Endothelial cell of umbilical vein (primary cell): ENCODE measurements at regions not wholly inside any gene's neighbourhood (a gene's known extent, or its start where the extent isn't known, plus 50 kb on each side); places are given as distances from the start of the nearest gene placed in this dataset.

ENCODE experiments used
- BruUV-seq: library from RNA; stranded (reverse); fragments of 400-500 nt; replicated peaks from 2 replicates; lab custom pipeline; 2021; lab: Mats Ljungman, UMichigan
- CTCF ChIA-PET: fragments of 300-600, 350-600 bp; sonication (Branson Sonifier 250); formaldehyde crosslinking; loops from one replicate; lab custom pipeline; 2021; ENCODE audit warnings: antibody characterized with exemption, inconsistent platforms; lab: Charles Lee
- POLR2A ChIA-PET: fragments of 300-600, 350-600 bp; sonication (Branson Sonifier 250); formaldehyde crosslinking; loops from one replicate; lab custom pipeline; 2021; ENCODE audit warnings: antibody characterized with exemption, inconsistent platforms; lab: Charles Lee
- DNase-seq: peaks from one replicate; pipeline ENCODE4 v3.0.0-alpha.2; 2011; ENCODE audit warnings: low read depth, low spot score
- FAIRE-seq: peaks from 2 replicates; lab custom pipeline; 2011; peaks lifted over from hg19 to GRCh38; lab: Jason Lieb, UNC
- H2AFZ ChIP-seq: 2 replicates; pipeline ENCODE4 v1.6.0; 2012; ENCODE audit warnings: low read depth, low read length, control low read depth, inconsistent platforms
- H3K27ac ChIP-seq: 2 replicates; pipeline ENCODE4 v1.5.1; 2011; ENCODE audit warnings: low read depth, mild to moderate bottlenecking, control low read depth, low read length, moderate library complexity; ENCODE audit not compliant: insufficient read depth
- H3K27me3 ChIP-seq, 2 experiments: 2 replicates each; pipeline versions ENCODE4 v1.6.0 to v1.6.1; 2011; ENCODE audit warnings: low read length in 2 of 2, mixed read lengths in 1 of 2; ENCODE audit not compliant: control insufficient read depth in 2 of 2, insufficient read depth in 2 of 2
- H3K36me3 ChIP-seq, 2 experiments: 2 replicates in 1 of 2; 3 replicates in 1 of 2; pipeline ENCODE4 v1.5.1; 2011; ENCODE audit warnings: low read length in 2 of 2, mild to moderate bottlenecking in 1 of 2, moderate library complexity in 1 of 2; ENCODE audit not compliant: control insufficient read depth in 2 of 2, insufficient read depth in 2 of 2; ENCODE audit errors: extremely low read depth in 1 of 2
- H3K4me1 ChIP-seq: 3 replicates; pipeline ENCODE4 v1.5.1; 2011; ENCODE audit warnings: mild to moderate bottlenecking, low read length; ENCODE audit not compliant: control insufficient read depth, insufficient read depth; ENCODE audit errors: extremely low read depth
- H3K4me2 ChIP-seq: 2 replicates; pipeline ENCODE4 v1.6.1; 2011; ENCODE audit warnings: low read length, control low read depth, mixed read lengths; ENCODE audit not compliant: insufficient read depth
- H3K4me3 ChIP-seq, 3 experiments: fragments of 200-600 bp in 1 of 3; sonication (generic), shearing (Covaris generic) in 1 of 3; replicated peaks in 1 of 3; 2 replicates each; pipeline ENCODE4 v1.5.1; 2011 to 2016; ENCODE audit warnings: control low read depth in 3 of 3, low read length in 3 of 3, mild to moderate bottlenecking in 2 of 3, inconsistent platforms in 1 of 3, low read depth in 1 of 3, moderate library complexity in 1 of 3; ENCODE audit not compliant: insufficient read depth in 1 of 3
- H3K79me2 ChIP-seq: 2 replicates; pipeline ENCODE4 v1.6.0; 2012; ENCODE audit warnings: low read length, inconsistent platforms; ENCODE audit not compliant: control insufficient read depth, insufficient read depth
- H3K9ac ChIP-seq: replicated peaks from 2 replicates; pipeline ENCODE3; 2011; ENCODE audit warnings: low read length, control low read depth; ENCODE audit not compliant: insufficient read depth; ENCODE audit errors: extremely low read depth
- H3K9me1 ChIP-seq: replicated peaks from 3 replicates; pipeline ENCODE4 v1.6.0; 2011; ENCODE audit warnings: mild to moderate bottlenecking, low read length; ENCODE audit not compliant: control insufficient read depth, insufficient read depth; ENCODE audit errors: extremely low read depth
- H3K9me3 ChIP-seq: replicated peaks from 2 replicates; pipeline ENCODE4 v1.5.1; 2012; ENCODE audit warnings: low read length, inconsistent platforms; ENCODE audit not compliant: control insufficient read depth, insufficient read depth
- H4K20me1 ChIP-seq: replicated peaks from 2 replicates; pipeline ENCODE3; 2011; ENCODE audit warnings: mild to moderate bottlenecking, low read length; ENCODE audit not compliant: control insufficient read depth, insufficient read depth; ENCODE audit errors: extremely low read depth
- EZH2 ChIP-seq: IDR thresholded peaks from 2 replicates; pipeline ENCODE4 v1.6.1; 2012; ENCODE audit warnings: borderline replicate concordance, low read depth, mild to moderate bottlenecking, moderate library complexity, low read length, inconsistent platforms; ENCODE audit not compliant: severe bottlenecking
- FOS ChIP-seq: IDR thresholded peaks from 2 replicates; pipeline ENCODE4 v1.6.1; 2011; ENCODE audit warnings: mild to moderate bottlenecking, low read length, moderate library complexity, borderline replicate concordance; ENCODE audit not compliant: insufficient read depth
- GATA2 ChIP-seq: IDR thresholded peaks from 2 replicates; pipeline ENCODE4 v1.7.0; 2011; ENCODE audit warnings: low read depth, mild to moderate bottlenecking, moderate library complexity, mixed read lengths, low read length; ENCODE audit not compliant: insufficient read length, insufficient read depth
- JUN ChIP-seq: IDR thresholded peaks from 2 replicates; pipeline ENCODE4 v1.6.1; 2011; ENCODE audit warnings: borderline replicate concordance, low read depth; ENCODE audit not compliant: insufficient read length, insufficient read depth
- MYC ChIP-seq: IDR thresholded peaks from one replicate; pipeline ENCODE4 v1.6.1; 2011; ENCODE audit warnings: mild to moderate bottlenecking, low read depth, low read length
- POLR2A ChIP-seq: IDR thresholded peaks from 2 replicates; pipeline ENCODE4 v1.6.1; 2012; ENCODE audit warnings: low read depth, mild to moderate bottlenecking, control low read depth, low read length
- POLR2AphosphoS5 ChIP-seq: IDR thresholded peaks from 2 replicates; pipeline ENCODE4 v1.6.1; 2012; ENCODE audit warnings: low read depth, mild to moderate bottlenecking, control low read depth, low read length, moderate library complexity; ENCODE audit not compliant: insufficient read depth
- dilution Hi-C: fragments of 300-500 bp; cut with MboI; formaldehyde crosslinking; loops from one replicate; pipeline ENCODE4 v1.15.0; 2019; ENCODE audit warnings: low sequenced_read_pairs; ENCODE audit not compliant: extremely low pct_ligation_motif_present
- intact Hi-C: fragments of 100-400 bp; cut with micrococcal nuclease; formaldehyde crosslinking; loops from one replicate; pipeline ENCODE4 v1.10.0; 2022
- TF ChIP-seq, protein P1 (sequence below): IDR thresholded peaks from 2 replicates; pipeline ENCODE4 v1.6.1; 2011; ENCODE audit not compliant: insufficient read depth, insufficient read length
- TF ChIP-seq, protein P2 (sequence below), 2 donors: IDR thresholded peaks; 1 replicate in 1 of 2; 2 replicates in 1 of 2; pipeline ENCODE4 v1.5.1; 2011; ENCODE audit warnings: low read length in 2 of 2, mild to moderate bottlenecking in 2 of 2, moderate library complexity in 2 of 2, control low read depth in 1 of 2, inconsistent platforms in 1 of 2, low read depth in 1 of 2; ENCODE audit not compliant: insufficient read depth in 1 of 2; ENCODE audit errors: extremely low read depth in 1 of 2

DNA sequence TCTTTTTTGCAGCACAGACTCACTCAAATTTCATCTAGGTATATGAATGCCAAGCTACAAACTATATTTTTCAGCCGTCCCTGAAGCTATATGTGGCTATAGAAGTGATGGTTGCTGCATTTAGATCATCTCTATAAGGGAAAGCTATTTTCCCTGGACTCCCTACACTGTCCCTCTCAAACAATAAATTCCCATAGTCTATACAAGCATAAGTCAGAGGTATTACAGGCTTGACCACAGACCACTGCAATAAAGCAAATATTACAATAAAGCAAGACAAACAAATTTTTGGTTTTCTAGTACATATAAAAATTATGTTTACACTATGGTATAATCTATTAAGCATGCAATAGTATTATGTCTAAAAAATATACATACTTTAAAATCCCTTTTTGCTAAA lies 1015.5 kb upstream of the LRRN3 start:
- TF ChIP-seq GATA2 (no peak), EZH2 (no peak), POLR2A (no peak), POLR2AphosphoS5 (no peak), MYC (no peak), JUN (no peak), FOS (no peak)
- TF ChIP-seq, protein P1, sequence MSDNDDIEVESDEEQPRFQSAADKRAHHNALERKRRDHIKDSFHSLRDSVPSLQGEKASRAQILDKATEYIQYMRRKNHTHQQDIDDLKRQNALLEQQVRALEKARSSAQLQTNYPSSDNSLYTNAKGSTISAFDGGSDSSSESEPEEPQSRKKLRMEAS, result no peak
- TF ChIP-seq, protein P2, sequence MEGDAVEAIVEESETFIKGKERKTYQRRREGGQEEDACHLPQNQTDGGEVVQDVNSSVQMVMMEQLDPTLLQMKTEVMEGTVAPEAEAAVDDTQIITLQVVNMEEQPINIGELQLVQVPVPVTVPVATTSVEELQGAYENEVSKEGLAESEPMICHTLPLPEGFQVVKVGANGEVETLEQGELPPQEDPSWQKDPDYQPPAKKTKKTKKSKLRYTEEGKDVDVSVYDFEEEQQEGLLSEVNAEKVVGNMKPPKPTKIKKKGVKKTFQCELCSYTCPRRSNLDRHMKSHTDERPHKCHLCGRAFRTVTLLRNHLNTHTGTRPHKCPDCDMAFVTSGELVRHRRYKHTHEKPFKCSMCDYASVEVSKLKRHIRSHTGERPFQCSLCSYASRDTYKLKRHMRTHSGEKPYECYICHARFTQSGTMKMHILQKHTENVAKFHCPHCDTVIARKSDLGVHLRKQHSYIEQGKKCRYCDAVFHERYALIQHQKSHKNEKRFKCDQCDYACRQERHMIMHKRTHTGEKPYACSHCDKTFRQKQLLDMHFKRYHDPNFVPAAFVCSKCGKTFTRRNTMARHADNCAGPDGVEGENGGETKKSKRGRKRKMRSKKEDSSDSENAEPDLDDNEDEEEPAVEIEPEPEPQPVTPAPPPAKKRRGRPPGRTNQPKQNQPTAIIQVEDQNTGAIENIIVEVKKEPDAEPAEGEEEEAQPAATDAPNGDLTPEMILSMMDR (IDR thresholded peaks at IDR 0.05; ENCODE audit: extremely low read depth in 1 of 2, insufficient read depth in 1 of 2, low read depth in 1 of 2, low read length in 2 of 2), result no peak
- CTCF ChIA-PET, result no interaction called here
- DNase-seq (no peak), FAIRE-seq (no peak)
- intact Hi-C loops (no loop called here), dilution Hi-C loops (no loop called here)
- no peaks in the 10 kb centered on the region for H3K9me3 ChIP-seq
- no peak overlapping the region for H3K4me2 ChIP-seq
- no peaks in the 10 kb centered on the region for H3K4me1 ChIP-seq
- BruUV-seq, result no TSS peak
- no peaks in the 10 kb centered on the region for H4K20me1 ChIP-seq
- no peak overlapping the region for H3K9ac ChIP-seq
- H3K27me3 ChIP-seq, result no peaks in the 10 kb centered on the region
- no peak overlapping the region for H2AFZ ChIP-seq
- POLR2A ChIA-PET, result no interaction called here
- H3K79me2 ChIP-seq, result no peaks in the 10 kb centered on the region
- H3K27ac ChIP-seq, result no peak overlapping the region
- no peak overlapping the region for H3K4me3 ChIP-seq
- H3K36me3 ChIP-seq, result no peaks in the 10 kb centered on the region
- no peaks in the 10 kb centered on the region for H3K9me1 ChIP-seq
